ENCODE measurements at regions not wholly inside any gene's neighbourhood (a gene's known extent, or its start where the extent isn't known, plus 50 kb on each side); places are given as distances from the start of the nearest gene placed in this dataset.

DNA sequence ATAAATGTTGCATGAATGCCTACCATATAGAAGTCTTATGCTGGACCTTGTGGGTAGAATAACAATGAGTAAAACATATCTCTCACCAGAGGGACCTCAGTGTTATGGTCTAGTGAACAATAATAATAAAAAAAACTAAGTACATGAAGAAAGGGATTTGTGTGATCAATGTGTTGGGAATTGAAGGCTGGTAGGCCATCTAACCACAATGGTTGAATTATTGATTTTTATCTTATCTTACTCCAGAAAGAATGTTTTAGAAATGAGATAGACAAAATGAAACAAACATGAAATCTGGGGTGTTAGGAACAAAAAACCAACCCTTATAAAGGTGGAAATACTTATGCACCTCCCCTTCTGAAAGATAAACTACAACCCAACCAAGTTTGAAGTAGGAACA lies 243.9 kb upstream of the LRIG3 start:
- TF ChIP-seq EZH2phosphoT487 (IDR thresholded peaks at IDR 0.05; ENCODE audit: low read length): no peak
- TF ChIP-seq, protein P1, sequence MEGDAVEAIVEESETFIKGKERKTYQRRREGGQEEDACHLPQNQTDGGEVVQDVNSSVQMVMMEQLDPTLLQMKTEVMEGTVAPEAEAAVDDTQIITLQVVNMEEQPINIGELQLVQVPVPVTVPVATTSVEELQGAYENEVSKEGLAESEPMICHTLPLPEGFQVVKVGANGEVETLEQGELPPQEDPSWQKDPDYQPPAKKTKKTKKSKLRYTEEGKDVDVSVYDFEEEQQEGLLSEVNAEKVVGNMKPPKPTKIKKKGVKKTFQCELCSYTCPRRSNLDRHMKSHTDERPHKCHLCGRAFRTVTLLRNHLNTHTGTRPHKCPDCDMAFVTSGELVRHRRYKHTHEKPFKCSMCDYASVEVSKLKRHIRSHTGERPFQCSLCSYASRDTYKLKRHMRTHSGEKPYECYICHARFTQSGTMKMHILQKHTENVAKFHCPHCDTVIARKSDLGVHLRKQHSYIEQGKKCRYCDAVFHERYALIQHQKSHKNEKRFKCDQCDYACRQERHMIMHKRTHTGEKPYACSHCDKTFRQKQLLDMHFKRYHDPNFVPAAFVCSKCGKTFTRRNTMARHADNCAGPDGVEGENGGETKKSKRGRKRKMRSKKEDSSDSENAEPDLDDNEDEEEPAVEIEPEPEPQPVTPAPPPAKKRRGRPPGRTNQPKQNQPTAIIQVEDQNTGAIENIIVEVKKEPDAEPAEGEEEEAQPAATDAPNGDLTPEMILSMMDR (IDR thresholded peaks at IDR 0.05; ENCODE audit: low read length): no peak
- no peak for TF ChIP-seq EZH2 (optimal IDR thresholded peaks at IDR 0.05; ENCODE audit: low read depth, low read length)

Data from MM.1S (cell line).